ENCODE measurements at regions not wholly inside any gene's neighbourhood (a gene's known extent, or its start where the extent isn't known, plus 50 kb on each side); places are given as distances from the start of the nearest gene placed in this dataset.

- SMC1A ChIA-PET (ENCODE audit: uncharacterized antibody, unreplicated experiment): no interaction called here
- Histone ChIP-seq H3K36me3 (ENCODE audit: control insufficient read depth in 2 of 2, insufficient read depth in 2 of 2, low read length in 1 of 2) (no peaks in the 10 kb centered on the region), H3K4me3 (no peak overlapping the region), H3K79me2 (ENCODE audit: control insufficient read depth, insufficient read depth, low read length) (no peaks in the 10 kb centered on the region), H3K27me3 (replicated peaks in 1 of 2; ENCODE audit: control insufficient read depth in 2 of 2, insufficient read depth in 2 of 2, low read length in 1 of 2) (no peaks in the 10 kb centered on the region), H3K9me3 (replicated peaks; ENCODE audit: control insufficient read depth, insufficient read depth, low read length) (no peaks in the 10 kb centered on the region), H3K9ac (ENCODE audit: control insufficient read depth, insufficient read depth, low read length) (no peak overlapping the region), H3K27ac (ENCODE audit: control insufficient read depth, insufficient read depth) (no peak overlapping the region), H3K4me1 (ENCODE audit: control insufficient read depth, insufficient read depth, low read length) (no peaks in the 10 kb centered on the region), H2AFZ (ENCODE audit: control insufficient read depth, low read depth, low read length) (no peak overlapping the region), H3K4me2 (ENCODE audit: control insufficient read depth, insufficient read depth) (no peak overlapping the region), H4K20me1 (ENCODE audit: control insufficient read depth, insufficient read depth) (no peaks in the 10 kb centered on the region)
- no peak for TF ChIP-seq BCL3 (IDR thresholded peaks at IDR 0.05; ENCODE audit: borderline replicate concordance, insufficient read depth, low read depth, low read length, poor library complexity, severe bottlenecking)
- no peak for TF ChIP-seq IRF4 (IDR thresholded peaks at IDR 0.05; ENCODE audit: low read depth, low read length)
- no peak for TF ChIP-seq HCFC1 (IDR thresholded peaks at IDR 0.05; ENCODE audit: low read length)
- no peak for TF ChIP-seq KLF5 (IDR thresholded peaks at IDR 0.05; ENCODE audit: partially characterized antibody)
- no peak for TF ChIP-seq ELK1 (IDR thresholded peaks at IDR 0.05; ENCODE audit: low read depth, low read length)
- TF ChIP-seq SIN3A (IDR thresholded peaks at IDR 0.05; ENCODE audit: low read depth, low read length): no peak
- FAIRE-seq (no peak), ATAC-seq (no peak), DNase-seq (ENCODE audit: low read depth, low spot score) (no peak)
- intact Hi-C loops (cut with micrococcal nuclease; ENCODE audit: unreplicated experiment): no loop called here
- in situ Hi-C loops (cut with MboI): no loop called here
- CTCF ChIA-PET: no interaction called here
- RAD21 ChIA-PET (ENCODE audit: unreplicated experiment): no interaction called here
- no TSS peak for BruUV-seq (replicated peaks)
- POLR2A ChIA-PET: no interaction called here
- 32% methylated on average over 3 of the region's 3 CpGs for WGBS (ENCODE audit: insufficient coverage, insufficient replicate concordance, low lambda C conversion rate, missing lambda C conversion rate)
Observed at GRCh38 chr3:180138871-180139270, 102.1 kb upstream of the PEX5L start.

- H4K20me1 ChIP-seq (ENCODE audit: control insufficient read depth, insufficient read depth): no peaks in the 10 kb centered on the region
- ChIA-PET RAD21 (ENCODE audit: unreplicated experiment) (no interaction called here), POLR2A (no interaction called here), CTCF (no interaction called here), SMC1A (ENCODE audit: uncharacterized antibody, unreplicated experiment) (interaction anchor here (1.4 kb wide), 1 partner anchor 141 kb away, joined by 4 read pairs; no protein-coding TSS in a partner anchor)
- H3K27ac ChIP-seq (ENCODE audit: control insufficient read depth, insufficient read depth): no peak overlapping the region
- no peak overlapping the region for H3K4me2 ChIP-seq (ENCODE audit: control insufficient read depth, insufficient read depth)
- BruUV-seq (replicated peaks): no TSS peak
- no peak overlapping the region for H2AFZ ChIP-seq (ENCODE audit: control insufficient read depth, low read depth, low read length)
- H3K4me1 ChIP-seq (ENCODE audit: control insufficient read depth, insufficient read depth, low read length): no peaks in the 10 kb centered on the region
- ATAC-seq (no peak), DNase-seq (ENCODE audit: low read depth, low spot score) (no peak), FAIRE-seq (no peak)
- H3K79me2 ChIP-seq (ENCODE audit: control insufficient read depth, insufficient read depth, low read length): no peaks in the 10 kb centered on the region
- H3K27me3 ChIP-seq (replicated peaks in 1 of 2; ENCODE audit: control insufficient read depth in 2 of 2, insufficient read depth in 2 of 2, low read length in 1 of 2): no peaks in the 10 kb centered on the region
- H3K36me3 ChIP-seq (ENCODE audit: control insufficient read depth in 2 of 2, insufficient read depth in 2 of 2, low read length in 1 of 2): no peaks in the 10 kb centered on the region
- H3K9me3 ChIP-seq (replicated peaks; ENCODE audit: control insufficient read depth, insufficient read depth, low read length): no peaks in the 10 kb centered on the region
- H3K4me3 ChIP-seq: no peak overlapping the region
- WGBS (ENCODE audit: insufficient coverage, insufficient replicate concordance, low lambda C conversion rate, missing lambda C conversion rate): 0% methylated on average over 2 of the region's 2 CpGs
- in situ Hi-C loops (cut with MboI): no loop called here
- intact Hi-C loops (cut with micrococcal nuclease; ENCODE audit: unreplicated experiment): no loop called here
- no peak overlapping the region for H3K9ac ChIP-seq (ENCODE audit: control insufficient read depth, insufficient read depth, low read length)
- TF ChIP-seq NRF1 (conservative IDR thresholded peaks at IDR 0.05; ENCODE audit: low read depth, low read length) (no peak), PAX5 (IDR thresholded peaks at IDR 0.05; ENCODE audit: borderline replicate concordance, low read depth, low read length) (no peak), RBBP5 (conservative IDR thresholded peaks at IDR 0.05) (no peak), KLF5 (IDR thresholded peaks at IDR 0.05; ENCODE audit: partially characterized antibody) (no peak), ZNF687 (IDR thresholded peaks at IDR 0.05) (no peak), BRCA1 (IDR thresholded peaks at IDR 0.05; ENCODE audit: low read depth, low read length) (no peak), NFIC (IDR thresholded peaks at IDR 0.05; ENCODE audit: low read depth, low read length) (no peak), GATAD2B (conservative IDR thresholded peaks at IDR 0.05; ENCODE audit: low read depth) (no peak), CBFB (IDR thresholded peaks at IDR 0.05; ENCODE audit: low read depth) (no peak)
Observed at GRCh38 chr3:180142041-180142440, 105.3 kb upstream of the PEX5L start.

All from GM12878 (cell line).